ENCODE measurements at regions not wholly inside any gene's neighbourhood (a gene's known extent, or its start where the extent isn't known, plus 50 kb on each side); places are given as distances from the start of the nearest gene placed in this dataset.
A peak's percentile ranks its signal among the peaks of the same experiment; 100 is the strongest.

DNA sequence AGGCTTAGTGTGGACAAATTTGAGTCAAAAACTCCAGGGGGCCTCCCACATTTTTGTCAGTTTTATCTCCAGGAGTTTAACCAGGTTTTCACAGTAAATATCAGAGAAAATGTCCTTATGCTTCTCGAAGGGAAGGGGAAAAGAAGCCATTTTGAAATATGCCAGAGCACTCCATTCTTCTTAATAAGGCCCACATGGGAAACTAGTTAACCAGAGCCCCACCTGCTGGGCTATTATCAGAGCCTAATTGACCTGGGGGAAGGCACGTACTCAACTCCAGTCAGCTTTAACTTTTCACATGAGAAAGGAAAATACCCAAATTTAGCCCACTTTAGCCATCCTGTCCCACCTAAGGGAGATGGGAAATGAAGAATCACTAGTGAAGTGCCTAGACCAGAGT, 296.3 kb downstream of the PTBP2 start:
- H3K79me1 ChIP-seq (ENCODE audit: insufficient read depth, low read depth, low read length, poor library complexity, severe bottlenecking), result no peaks in the 10 kb centered on the region
- no peak overlapping the region for H3K18ac ChIP-seq (ENCODE audit: insufficient read length, low read depth, low read length)
- DNase-seq, result peak; percentile 39
- H3K9ac ChIP-seq (ENCODE audit: extremely low read depth, insufficient read length, low read length), result no peak overlapping the region
- no CpG with 5 or more reads among the region's 2 CpGs for WGBS (ENCODE audit: extremely low coverage, insufficient read length, low lambda C conversion rate)
- H3K27ac ChIP-seq (ENCODE audit: insufficient read length, low read depth, low read length), result no peak overlapping the region
- no peak overlapping the region for H2BK15ac ChIP-seq (ENCODE audit: low read depth, low read length)
- Mint-ChIP-seq H3K4me1 (peaks cover 9% of the 10 kb centered on the region in 2 experiments; a peak in 3 of 4 replicates), H3K36me3 (ENCODE audit: insufficient read depth in 1 of 3, low read depth in 3 of 3) (no peaks in the 10 kb centered on the region), H3K27me3 (ENCODE audit: low read depth) (no peaks in the 10 kb centered on the region), H3K4me3 (no peak overlapping the region), H3K27ac (peak overlapping the region; percentile 59 to 74 (median 64); a peak in 4 of 7 replicates), H3K9me3 (no peaks in the 10 kb centered on the region; a peak in 1 of 5 replicates)
- peak overlapping the region; percentile 96 for H2AFZ ChIP-seq (ENCODE audit: low read length)
- H3K9me3 ChIP-seq (ENCODE audit: control insufficient read depth, low read depth, low read length), result no peaks in the 10 kb centered on the region
- no peak overlapping the region for H2AK5ac ChIP-seq (ENCODE audit: insufficient read length, low read length)
- H3K4me1 ChIP-seq (ENCODE audit: insufficient read depth, low read length), result no peaks in the 10 kb centered on the region; the same call in 1 of the 2 replicates
- no peaks in the 10 kb centered on the region for H3K79me2 ChIP-seq (ENCODE audit: insufficient read depth, low read length)
- H4K5ac ChIP-seq (ENCODE audit: insufficient read length, low read depth, low read length), result no peak overlapping the region
- H3K27me3 ChIP-seq (ENCODE audit: insufficient read depth, low read length), result no peaks in the 10 kb centered on the region
- no peak overlapping the region for H3K23ac ChIP-seq (ENCODE audit: insufficient read length, low read depth, low read length)
- H3K4ac ChIP-seq (ENCODE audit: low read depth, low read length), result no peak overlapping the region
- no peak overlapping the region for H3K14ac ChIP-seq (ENCODE audit: insufficient read depth, low read length)
- no peak overlapping the region for H4K8ac ChIP-seq (replicated peaks; ENCODE audit: insufficient read length, low read depth, low read length)
- TF ChIP-seq, protein P1, sequence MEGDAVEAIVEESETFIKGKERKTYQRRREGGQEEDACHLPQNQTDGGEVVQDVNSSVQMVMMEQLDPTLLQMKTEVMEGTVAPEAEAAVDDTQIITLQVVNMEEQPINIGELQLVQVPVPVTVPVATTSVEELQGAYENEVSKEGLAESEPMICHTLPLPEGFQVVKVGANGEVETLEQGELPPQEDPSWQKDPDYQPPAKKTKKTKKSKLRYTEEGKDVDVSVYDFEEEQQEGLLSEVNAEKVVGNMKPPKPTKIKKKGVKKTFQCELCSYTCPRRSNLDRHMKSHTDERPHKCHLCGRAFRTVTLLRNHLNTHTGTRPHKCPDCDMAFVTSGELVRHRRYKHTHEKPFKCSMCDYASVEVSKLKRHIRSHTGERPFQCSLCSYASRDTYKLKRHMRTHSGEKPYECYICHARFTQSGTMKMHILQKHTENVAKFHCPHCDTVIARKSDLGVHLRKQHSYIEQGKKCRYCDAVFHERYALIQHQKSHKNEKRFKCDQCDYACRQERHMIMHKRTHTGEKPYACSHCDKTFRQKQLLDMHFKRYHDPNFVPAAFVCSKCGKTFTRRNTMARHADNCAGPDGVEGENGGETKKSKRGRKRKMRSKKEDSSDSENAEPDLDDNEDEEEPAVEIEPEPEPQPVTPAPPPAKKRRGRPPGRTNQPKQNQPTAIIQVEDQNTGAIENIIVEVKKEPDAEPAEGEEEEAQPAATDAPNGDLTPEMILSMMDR (conservative IDR thresholded peaks at IDR 0.05), result no peak; the same call in 2 of the 3 replicates
- H3K4me2 ChIP-seq (ENCODE audit: insufficient read depth, insufficient read length, low read length), result no peak overlapping the region
- no peaks in the 10 kb centered on the region for H4K20me1 ChIP-seq (ENCODE audit: control insufficient read depth, insufficient read depth, insufficient read length)
- H3K23me2 ChIP-seq (ENCODE audit: insufficient read length, low read depth, low read length, poor library complexity, severe bottlenecking), result no peaks in the 10 kb centered on the region
- peak overlapping the region; percentile 48 for H2BK120ac ChIP-seq (ENCODE audit: low read depth, low read length, poor library complexity, severe bottlenecking)
- H2BK20ac ChIP-seq (ENCODE audit: low read depth, low read length, poor library complexity, severe bottlenecking), result peak overlapping the region; percentile 84
- no peak overlapping the region for H2BK5ac ChIP-seq (ENCODE audit: insufficient read length, low read length)
- no peak overlapping the region for H3T11ph ChIP-seq (ENCODE audit: low read length)
- H3K56ac ChIP-seq (ENCODE audit: insufficient read length, low read depth, low read length), result no peak overlapping the region
- H4K91ac ChIP-seq (ENCODE audit: insufficient read length, low read depth, low read length), result no peak overlapping the region
- H2BK12ac ChIP-seq (ENCODE audit: insufficient read length, low read depth, low read length), result no peak overlapping the region

Measured in H9 (cell line).